ENCODE measurements at regions not wholly inside any gene's neighbourhood (a gene's known extent, or its start where the extent isn't known, plus 50 kb on each side); places are given as distances from the start of the nearest gene placed in this dataset.

GRCh38 chr2:176395273-176395854, 126.1 kb downstream of the MTX2 start:
- Mint-ChIP-seq H3K4me3 (no peak overlapping the region), H3K9me3 (no peaks in the 10 kb centered on the region), H3K27ac (no peak overlapping the region), H3K36me3 (no peaks in the 10 kb centered on the region), H3K27me3 (ENCODE audit: low read depth) (peaks cover 18% of the 10 kb centered on the region), H3K4me1 (peaks cover 14% of the 10 kb centered on the region)
- DNase-seq (ENCODE audit: low spot score in 2 of 2, unreplicated experiment in 2 of 2), result no peak
- TF ChIP-seq, protein P1, sequence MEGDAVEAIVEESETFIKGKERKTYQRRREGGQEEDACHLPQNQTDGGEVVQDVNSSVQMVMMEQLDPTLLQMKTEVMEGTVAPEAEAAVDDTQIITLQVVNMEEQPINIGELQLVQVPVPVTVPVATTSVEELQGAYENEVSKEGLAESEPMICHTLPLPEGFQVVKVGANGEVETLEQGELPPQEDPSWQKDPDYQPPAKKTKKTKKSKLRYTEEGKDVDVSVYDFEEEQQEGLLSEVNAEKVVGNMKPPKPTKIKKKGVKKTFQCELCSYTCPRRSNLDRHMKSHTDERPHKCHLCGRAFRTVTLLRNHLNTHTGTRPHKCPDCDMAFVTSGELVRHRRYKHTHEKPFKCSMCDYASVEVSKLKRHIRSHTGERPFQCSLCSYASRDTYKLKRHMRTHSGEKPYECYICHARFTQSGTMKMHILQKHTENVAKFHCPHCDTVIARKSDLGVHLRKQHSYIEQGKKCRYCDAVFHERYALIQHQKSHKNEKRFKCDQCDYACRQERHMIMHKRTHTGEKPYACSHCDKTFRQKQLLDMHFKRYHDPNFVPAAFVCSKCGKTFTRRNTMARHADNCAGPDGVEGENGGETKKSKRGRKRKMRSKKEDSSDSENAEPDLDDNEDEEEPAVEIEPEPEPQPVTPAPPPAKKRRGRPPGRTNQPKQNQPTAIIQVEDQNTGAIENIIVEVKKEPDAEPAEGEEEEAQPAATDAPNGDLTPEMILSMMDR (IDR thresholded peaks at IDR 0.05; ENCODE audit: unreplicated experiment), result no peak

- TF ChIP-seq, protein P1 (IDR thresholded peaks at IDR 0.05; ENCODE audit: unreplicated experiment), result no peak
- H3K4me3 Mint-ChIP-seq, result no peak overlapping the region
- DNase-seq (ENCODE audit: low spot score in 2 of 2, unreplicated experiment in 2 of 2), result no peak
- no peaks in the 10 kb centered on the region for H3K36me3 Mint-ChIP-seq
- no peaks in the 10 kb centered on the region for H3K9me3 Mint-ChIP-seq
- H3K4me1 Mint-ChIP-seq, result peaks cover 7% of the 10 kb centered on the region
- peaks cover 18% of the 10 kb centered on the region for H3K27me3 Mint-ChIP-seq (ENCODE audit: low read depth)
- no peak overlapping the region for H3K27ac Mint-ChIP-seq
Measured at GRCh38 chr2:176398243-176399073, 129.2 kb downstream of the MTX2 start.

GRCh38 chr2:176399074-176399598, 129.9 kb downstream of the MTX2 start:
- DNase-seq (ENCODE audit: low spot score in 2 of 2, unreplicated experiment in 2 of 2), result no peak
- Mint-ChIP-seq H3K27ac (no peak overlapping the region), H3K27me3 (ENCODE audit: low read depth) (peaks cover 18% of the 10 kb centered on the region), H3K4me3 (no peak overlapping the region), H3K36me3 (no peaks in the 10 kb centered on the region), H3K9me3 (no peaks in the 10 kb centered on the region), H3K4me1 (peaks cover 7% of the 10 kb centered on the region)
- TF ChIP-seq, protein P1 (IDR thresholded peaks at IDR 0.05; ENCODE audit: unreplicated experiment), result no peak

GRCh38 chr2:176405477-176405876, 136.2 kb downstream of the MTX2 start:
- Mint-ChIP-seq H3K36me3 (no peaks in the 10 kb centered on the region), H3K4me3 (no peak overlapping the region), H3K9me3 (no peaks in the 10 kb centered on the region), H3K27ac (no peak overlapping the region), H3K4me1 (no peaks in the 10 kb centered on the region), H3K27me3 (ENCODE audit: low read depth) (peaks cover 7% of the 10 kb centered on the region)
- no peak for DNase-seq (ENCODE audit: low spot score in 2 of 2, unreplicated experiment in 2 of 2)
- TF ChIP-seq, protein P1 (IDR thresholded peaks at IDR 0.05; ENCODE audit: unreplicated experiment), result no peak

DNA sequence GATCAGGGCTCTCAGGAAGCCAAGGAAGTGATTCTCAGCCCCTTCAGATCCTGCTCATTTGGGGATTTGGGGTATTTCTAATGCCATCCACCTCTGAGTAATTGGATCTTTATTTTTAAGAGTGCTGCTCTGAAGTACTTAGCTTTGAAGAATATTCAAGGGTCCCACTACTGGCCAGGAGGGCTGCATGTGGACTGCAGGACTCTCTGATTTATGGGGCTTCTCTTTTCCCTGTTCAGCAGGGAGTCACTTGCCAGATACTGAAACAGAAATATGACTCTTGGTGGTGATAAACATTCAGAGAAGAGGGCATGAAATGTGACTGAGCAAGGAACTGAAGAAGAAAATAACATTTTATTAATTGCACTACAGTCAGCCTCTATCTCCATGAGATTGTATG, 138.5 kb downstream of the MTX2 start:
- TF ChIP-seq, protein P1 (IDR thresholded peaks at IDR 0.05; ENCODE audit: unreplicated experiment), result no peak
- DNase-seq (ENCODE audit: low spot score in 2 of 2, unreplicated experiment in 2 of 2), result no peak
- Mint-ChIP-seq H3K36me3 (no peaks in the 10 kb centered on the region), H3K4me3 (no peak overlapping the region), H3K4me1 (no peaks in the 10 kb centered on the region), H3K9me3 (no peaks in the 10 kb centered on the region), H3K27ac (no peak overlapping the region), H3K27me3 (ENCODE audit: low read depth) (peaks cover 21% of the 10 kb centered on the region)
